Stimulated activated effector memory CD8-positive, alpha-beta T cell treated with anti-CD3 and anti-CD28 coated beads, Interleukin-12 subunit alpha, Interleukin-12 subunit beta, amount 100 ng/mL, for 72 hours (primary cell): ENCODE measurements at regions not wholly inside any gene's neighbourhood (a gene's known extent, or its start where the extent isn't known, plus 50 kb on each side); places are given as distances from the start of the nearest gene placed in this dataset.
"Not testable (repeated sequence)": the region's sequence is repeated elsewhere in the genome, so short reads cannot be mapped to it uniquely, and the experiment has no call there.

Experiments used
- ATAC-seq: fragments of 150-1000 bp; cut with Tn5 transposase; 2 replicates; pipeline ENCODE4 v1.10.0; 2021
- DNase-seq, 2 donors: peaks; one replicate each; pipeline ENCODE4 v3.0.0; 2021 to 2022; ENCODE audit warnings: low spot score in 2 of 2
- H3K27ac Mint-ChIP-seq: one replicate; pipeline ENCODE4 v1.8.0; 2022; ENCODE audit warnings: mild to moderate bottlenecking, mixed read lengths
- H3K36me3 Mint-ChIP-seq: one replicate; pipeline ENCODE4 v1.8.0; 2022; ENCODE audit warnings: mild to moderate bottlenecking, mixed read lengths
- H3K4me1 Mint-ChIP-seq: one replicate; pipeline ENCODE4 v1.8.0; 2022; ENCODE audit warnings: mixed read lengths
- H3K4me3 Mint-ChIP-seq: one replicate; pipeline ENCODE4 v1.8.0; 2022; ENCODE audit warnings: mild to moderate bottlenecking, mixed read lengths
- H3K9me3 Mint-ChIP-seq: one replicate; pipeline ENCODE4 v1.8.0; 2022; ENCODE audit warnings: mixed read lengths

- H3K27ac Mint-ChIP-seq = no peak overlapping the region
- ATAC-seq = no peak
Observed at GRCh38 chr5:88108490-88109279, 160.0 kb downstream of the TMEM161B start.

DNA sequence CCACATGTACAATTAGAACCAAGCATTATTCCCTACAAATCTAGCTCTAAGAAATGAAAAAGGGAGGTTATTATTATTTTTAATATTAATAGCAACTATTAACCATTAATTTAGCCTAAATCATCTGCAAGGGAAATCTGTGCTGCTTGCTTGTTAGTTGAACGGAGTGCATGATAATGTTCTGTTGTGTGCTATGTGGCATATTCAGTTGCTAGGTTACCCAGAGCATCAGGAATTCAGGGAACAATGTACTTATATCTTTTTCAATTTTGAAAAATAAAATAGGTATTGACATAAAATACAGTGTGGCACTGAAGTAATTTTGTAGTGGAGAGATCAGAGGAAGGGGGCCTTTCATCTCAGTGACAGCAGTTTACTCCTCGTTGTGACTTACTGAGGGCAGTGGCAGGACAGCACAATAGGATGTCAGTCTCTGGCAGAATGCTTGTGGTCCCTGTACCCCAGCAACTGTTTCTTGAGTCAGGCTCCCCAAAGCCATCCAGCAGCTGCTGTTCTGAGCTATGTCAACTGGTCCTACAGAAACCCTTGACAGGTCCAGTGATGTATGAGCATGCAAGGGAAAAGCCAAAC lies 173.6 kb downstream of the TMEM161B start:
- Mint-ChIP-seq H3K4me3 (no peak overlapping the region), H3K36me3 (no peaks in the 10 kb centered on the region), H3K4me1 (no peaks in the 10 kb centered on the region), H3K9me3 (no peaks in the 10 kb centered on the region), H3K27ac (no peak overlapping the region)
- no peak for DNase-seq
- ATAC-seq = no peak

More at GRCh38 chr5:88108490-88109279, 160.0 kb downstream of the TMEM161B start:
- DNase-seq = no peak
- Mint-ChIP-seq H3K36me3 (no peaks in the 10 kb centered on the region), H3K4me1 (no peaks in the 10 kb centered on the region), H3K4me3 (no peak overlapping the region), H3K9me3 (no peaks in the 10 kb centered on the region)

DNA sequence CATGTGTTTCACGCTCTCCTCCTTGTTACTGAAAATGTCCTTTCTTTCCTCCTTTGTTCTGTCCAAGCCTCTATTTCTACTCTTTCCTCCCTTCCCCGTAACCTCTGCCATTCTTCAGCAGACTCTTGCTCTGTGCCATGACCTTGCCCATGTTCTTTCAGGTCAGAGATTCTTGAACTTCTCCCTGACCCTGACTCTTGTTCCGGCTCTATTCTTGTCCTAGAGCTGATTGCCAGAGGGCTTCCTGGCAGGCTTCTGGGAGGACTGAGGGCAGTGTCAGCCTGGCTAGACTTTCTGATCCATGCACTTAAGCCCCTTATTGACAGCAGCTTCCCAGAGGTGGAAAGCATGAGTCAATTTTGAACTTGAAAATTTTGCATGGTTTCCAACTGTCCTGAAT lies 174.2 kb downstream of the TMEM161B start:
- Mint-ChIP-seq H3K9me3 (no peaks in the 10 kb centered on the region), H3K4me3 (no peak overlapping the region), H3K4me1 (no peaks in the 10 kb centered on the region), H3K27ac (no peak overlapping the region), H3K36me3 (no peaks in the 10 kb centered on the region)
- no peak for DNase-seq
- no peak for ATAC-seq

GRCh38 chr5:88093765-88094164 lies 174.9 kb downstream of the TMEM161B start:
- ATAC-seq (no peak), DNase-seq (no peak)
- Mint-ChIP-seq H3K27ac (no peak overlapping the region), H3K4me1 (no peaks in the 10 kb centered on the region), H3K4me3 (no peak overlapping the region), H3K9me3 (no peaks in the 10 kb centered on the region), H3K36me3 (no peaks in the 10 kb centered on the region)

- Mint-ChIP-seq H3K27ac (no peak overlapping the region), H3K4me3 (no peak overlapping the region), H3K4me1 (no peaks in the 10 kb centered on the region)
Observed at GRCh38 chr5:88092958-88093605, 175.6 kb downstream of the TMEM161B start.

DNA sequence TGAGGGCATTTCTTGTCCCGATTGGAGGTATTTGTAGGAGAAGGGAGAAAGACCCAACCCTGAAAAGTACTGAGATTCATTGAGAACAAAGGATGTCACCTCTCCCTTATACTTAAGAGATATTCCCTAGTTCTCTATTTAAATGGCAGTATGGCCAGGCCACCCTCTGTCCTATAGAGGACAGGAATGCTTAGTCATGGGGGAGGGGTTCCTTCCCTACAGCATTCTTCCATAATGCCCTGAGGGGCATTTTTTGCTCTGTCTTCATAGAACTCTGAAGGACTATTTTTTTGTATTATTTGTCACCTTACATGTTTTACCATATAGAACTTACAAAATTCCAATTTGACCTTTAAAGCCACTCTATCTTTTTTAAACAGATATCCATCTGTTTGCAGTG lies 176.3 kb downstream of the TMEM161B start:
- no peaks in the 10 kb centered on the region for H3K36me3 Mint-ChIP-seq

More at GRCh38 chr5:88092958-88093605, 175.6 kb downstream of the TMEM161B start:
- ATAC-seq (no peak), DNase-seq (no peak)
- H3K36me3 Mint-ChIP-seq = no peaks in the 10 kb centered on the region
- H3K9me3 Mint-ChIP-seq = no peaks in the 10 kb centered on the region

GRCh38 chr5:88090506-88090905 lies 178.1 kb downstream of the TMEM161B start:
- Mint-ChIP-seq H3K4me1 (no peaks in the 10 kb centered on the region), H3K36me3 (no peaks in the 10 kb centered on the region), H3K4me3 (no peak overlapping the region), H3K27ac (no peak overlapping the region), H3K9me3 (no peaks in the 10 kb centered on the region)
- ATAC-seq (no peak), DNase-seq (no peak)

More for the DNA sequence above, 176.3 kb downstream of the TMEM161B start:
- Mint-ChIP-seq H3K4me3 (no peak overlapping the region), H3K27ac (no peak overlapping the region), H3K4me1 (no peaks in the 10 kb centered on the region), H3K9me3 (no peaks in the 10 kb centered on the region)
- DNase-seq = no peak
- ATAC-seq = no peak

DNA sequence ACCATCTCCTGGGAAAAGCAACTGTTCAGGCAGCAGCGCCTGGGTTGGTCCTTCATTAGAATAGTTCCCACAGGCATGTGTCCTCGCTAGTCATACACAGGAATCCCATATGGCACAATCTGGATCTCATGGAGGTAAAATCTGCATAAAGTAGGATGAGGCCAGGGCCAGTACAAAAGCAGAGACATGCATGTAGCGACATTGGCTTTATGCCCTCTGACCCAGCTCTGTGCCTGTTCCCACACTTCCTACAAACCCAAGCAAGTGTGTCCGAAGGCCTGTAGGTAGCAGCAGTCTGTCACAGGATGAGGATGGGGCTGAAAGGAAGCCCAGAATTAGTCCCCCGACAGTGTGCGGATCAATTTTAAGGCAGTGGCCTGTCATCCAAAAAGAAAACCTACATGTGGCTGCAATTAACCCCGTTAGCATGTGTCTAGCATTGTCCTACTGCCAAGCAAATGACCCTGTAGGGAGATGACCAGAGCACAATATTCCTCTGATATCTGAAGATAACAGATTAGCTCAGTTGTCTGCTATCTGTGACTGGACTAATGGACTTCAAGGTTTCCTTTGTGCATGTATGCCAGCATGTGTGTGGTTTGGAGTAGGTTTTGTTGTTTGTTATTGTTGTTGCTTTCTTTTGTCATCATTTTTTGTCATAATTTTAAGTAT lies 178.8 kb downstream of the TMEM161B start:
- Mint-ChIP-seq H3K36me3 (no peaks in the 10 kb centered on the region), H3K4me1 (no peaks in the 10 kb centered on the region), H3K9me3 (no peaks in the 10 kb centered on the region), H3K27ac (no peak overlapping the region), H3K4me3 (no peak overlapping the region)
- ATAC-seq (no peak), DNase-seq (no peak)

- DNase-seq (no peak), ATAC-seq (no peak)
- Mint-ChIP-seq H3K4me1 (no peaks in the 10 kb centered on the region), H3K36me3 (no peaks in the 10 kb centered on the region), H3K9me3 (no peaks in the 10 kb centered on the region), H3K27ac (no peak overlapping the region), H3K4me3 (no peak overlapping the region)
Observed at GRCh38 chr5:88085462-88085861, 183.2 kb downstream of the TMEM161B start.

DNA sequence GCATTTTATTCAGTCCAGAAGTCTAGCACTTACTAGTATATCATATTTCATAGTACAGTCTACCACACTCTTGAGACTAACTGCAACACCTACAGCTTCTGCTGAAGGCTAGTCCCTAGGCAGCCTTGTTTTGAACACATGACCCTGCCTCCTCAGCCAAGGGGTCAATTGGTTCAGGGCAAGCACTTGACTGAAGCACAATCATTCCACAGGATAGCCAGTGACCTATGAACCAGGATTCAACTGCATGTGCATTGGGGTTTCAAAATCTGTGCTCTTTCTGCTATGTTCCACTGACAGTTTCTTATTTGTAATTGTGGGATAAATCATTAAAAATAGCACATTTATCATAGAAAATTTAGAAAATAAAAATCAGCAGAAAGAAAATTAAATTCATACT lies 186.8 kb downstream of the TMEM161B start:
- no peaks in the 10 kb centered on the region for H3K36me3 Mint-ChIP-seq
- H3K9me3 Mint-ChIP-seq = peaks cover 3% of the 10 kb centered on the region
- no peak overlapping the region for H3K4me3 Mint-ChIP-seq
- no peak for DNase-seq
- no peak for ATAC-seq
- no peak overlapping the region for H3K27ac Mint-ChIP-seq
- no peaks in the 10 kb centered on the region for H3K4me1 Mint-ChIP-seq

GRCh38 chr5:88063813-88064212 lies 204.8 kb downstream of the TMEM161B start:
- H3K4me1 Mint-ChIP-seq = no peaks in the 10 kb centered on the region
- H3K9me3 Mint-ChIP-seq = peaks cover 25% of the 10 kb centered on the region
- H3K36me3 Mint-ChIP-seq = no peaks in the 10 kb centered on the region
- ATAC-seq (no peak), DNase-seq (no peak)
- H3K4me3 Mint-ChIP-seq = no peak overlapping the region
- no peak overlapping the region for H3K27ac Mint-ChIP-seq

DNA sequence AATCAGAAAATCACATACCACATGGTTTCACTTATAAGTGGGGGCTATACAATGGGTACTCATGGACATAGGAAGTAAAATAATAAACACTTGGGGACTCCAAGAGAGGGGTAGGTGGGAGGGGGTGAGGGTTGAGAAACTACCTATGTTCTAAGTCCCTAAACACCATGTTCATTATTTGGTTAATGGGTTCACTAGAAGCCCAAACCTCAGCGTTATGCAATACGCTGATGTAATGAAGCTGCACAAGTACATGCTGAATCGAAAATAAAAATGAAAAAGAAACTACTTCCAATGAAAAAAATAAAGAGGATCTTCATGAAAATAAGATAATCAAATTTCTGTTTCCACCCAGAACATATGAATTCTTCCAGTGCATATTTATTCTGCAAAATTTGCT lies 208.5 kb downstream of the TMEM161B start:
- peaks cover 25% of the 10 kb centered on the region for H3K9me3 Mint-ChIP-seq
- no peaks in the 10 kb centered on the region for H3K36me3 Mint-ChIP-seq
- no peaks in the 10 kb centered on the region for H3K4me1 Mint-ChIP-seq
- no peak overlapping the region for H3K27ac Mint-ChIP-seq
- DNase-seq (no peak), ATAC-seq (no peak)
- no peak overlapping the region for H3K4me3 Mint-ChIP-seq

- Mint-ChIP-seq H3K9me3 (peaks cover 18% of the 10 kb centered on the region), H3K36me3 (no peaks in the 10 kb centered on the region), H3K27ac (no peak overlapping the region), H3K4me3 (no peak overlapping the region), H3K4me1 (no peaks in the 10 kb centered on the region)
- ATAC-seq = no peak
- no peak for DNase-seq
Observed at GRCh38 chr5:88058625-88059024, 210.0 kb downstream of the TMEM161B start.

GRCh38 chr5:88052468-88052867 lies 216.2 kb downstream of the TMEM161B start:
- not testable (repeated sequence) for H3K4me3 Mint-ChIP-seq, H3K36me3 Mint-ChIP-seq

GRCh38 chr5:88051148-88051547 lies 217.5 kb downstream of the TMEM161B start:
- no peak for DNase-seq
- Mint-ChIP-seq H3K9me3 (no peaks in the 10 kb centered on the region), H3K4me1 (no peaks in the 10 kb centered on the region), H3K4me3 (no peak overlapping the region), H3K36me3 (no peaks in the 10 kb centered on the region), H3K27ac (no peak overlapping the region)
- ATAC-seq = no peak

More at GRCh38 chr5:88052468-88052867, 216.2 kb downstream of the TMEM161B start:
- H3K4me1 Mint-ChIP-seq, DNase-seq, ATAC-seq, H3K27ac Mint-ChIP-seq, H3K9me3 Mint-ChIP-seq: not testable (repeated sequence)
